H1 (cell line): ENCODE measurements at regions not wholly inside any gene's neighbourhood (a gene's known extent, or its start where the extent isn't known, plus 50 kb on each side); places are given as distances from the start of the nearest gene placed in this dataset.

Experiments used
- ATF3 ChIP-seq: IDR thresholded peaks from 2 replicates; pipeline ENCODE4 v1.6.1; 2011; ENCODE audit warnings: low read depth, mild to moderate bottlenecking, low read length; ENCODE audit not compliant: insufficient read depth
- BRCA1 ChIP-seq: IDR thresholded peaks from 2 replicates; pipeline ENCODE4 v1.6.1; 2012; ENCODE audit warnings: low read depth, low read length, improper control_type of control experiment
- CBX5 ChIP-seq: fragments of 300-800, 300-1000 bp; sonication (generic); IDR thresholded peaks from 2 replicates; pipeline ENCODE4 v1.7.1; 2016; ENCODE audit warnings: antibody characterized with exemption, low read length, low read depth
- CHD2 ChIP-seq: IDR thresholded peaks from 2 replicates; pipeline ENCODE4 v1.6.1; 2012; ENCODE audit warnings: low read length, improper control_type of control experiment
- CTBP2 ChIP-seq: IDR thresholded peaks from 2 replicates; pipeline ENCODE4 v1.7.0; 2011; ENCODE audit warnings: borderline replicate concordance, mild to moderate bottlenecking, moderate library complexity, mixed read lengths, low read length; ENCODE audit not compliant: insufficient read depth, insufficient read length
- HDAC6 ChIP-seq: IDR thresholded peaks from one replicate; pipeline ENCODE4 v1.7.1; 2012; ENCODE audit warnings: low read depth, mild to moderate bottlenecking, inconsistent platforms, low read length, moderate library complexity
- KDM4A ChIP-seq: IDR thresholded peaks from one replicate; pipeline ENCODE4 v1.7.1; 2012; ENCODE audit warnings: low read depth, mild to moderate bottlenecking, moderate library complexity, low read length, inconsistent platforms; ENCODE audit not compliant: severe bottlenecking
- NANOG ChIP-seq: IDR thresholded peaks from 2 replicates; pipeline ENCODE4 v1.6.1; 2011; ENCODE audit warnings: low read length, low read depth, mild to moderate bottlenecking, inconsistent platforms; ENCODE audit not compliant: insufficient read depth, poor library complexity, severe bottlenecking
- NRF1 ChIP-seq: IDR thresholded peaks from 2 replicates; pipeline ENCODE4 v1.6.1; 2011; ENCODE audit warnings: mild to moderate bottlenecking, low read depth, low read length, improper control_type of control experiment
- SIN3A ChIP-seq, 2 experiments: IDR thresholded peaks in 1 of 2; conservative IDR thresholded peaks in 1 of 2; 2 replicates each; pipeline ENCODE4 v1.6.1; 2011 to 2012; ENCODE audit warnings: low read length in 2 of 2, improper control_type of control experiment in 1 of 2, low read depth in 1 of 2, mild to moderate bottlenecking in 1 of 2
- TBP ChIP-seq: IDR thresholded peaks from 2 replicates; pipeline ENCODE4 v1.6.1; 2011; ENCODE audit warnings: low read depth, low read length, improper control_type of control experiment

- TF ChIP-seq TBP (no peak), CHD2 (no peak), SIN3A (conservative IDR thresholded peaks at IDR 0.05 in 1 of 2, IDR thresholded peaks at IDR 0.05 in 1 of 2; ENCODE audit: low read depth in 1 of 2, low read length in 2 of 2) (no peak), ATF3 (no peak), BRCA1 (no peak), NRF1 (no peak), KDM4A (no peak), HDAC6 (no peak), NANOG (no peak), CBX5 (no peak), CTBP2 (no peak)
Observed at GRCh38 chr5:60285910-60286309, 392.4 kb upstream of the PDE4D start (continued).
